ENCODE measurements at regions not wholly inside any gene's neighbourhood (a gene's known extent, or its start where the extent isn't known, plus 50 kb on each side); places are given as distances from the start of the nearest gene placed in this dataset.
"Not testable (repeated sequence)": the region's sequence is repeated elsewhere in the genome, so short reads cannot be mapped to it uniquely, and the experiment has no call there.

GRCh38 chr18:37844209-37844970 lies 278.8 kb upstream of the CELF4 start:
- H3K4me3 Mint-ChIP-seq = no peak overlapping the region
- H3K27me3 Mint-ChIP-seq (ENCODE audit: low read depth in 2 of 2) = no peaks in the 10 kb centered on the region
- Histone ChIP-seq H3K4me3 (ENCODE audit: low read length) (no peak overlapping the region), H3K27me3 (ENCODE audit: control insufficient read depth, insufficient read depth, low read length) (no peaks in the 10 kb centered on the region), H3K36me3 (ENCODE audit: control insufficient read depth, insufficient read depth, low read length) (no peaks in the 10 kb centered on the region), H3K27ac (ENCODE audit: low read length) (no peak overlapping the region), H3K4me1 (ENCODE audit: control insufficient read depth, insufficient read depth, low read length) (no peaks in the 10 kb centered on the region), H3K9me3 (ENCODE audit: control insufficient read depth, insufficient read depth, low read length) (no peaks in the 10 kb centered on the region)
- intact Hi-C loops (cut with micrococcal nuclease) = no loop called here
- DNase-seq = no peak
- H3K4me1 Mint-ChIP-seq = no peaks in the 10 kb centered on the region
- peaks cover 7 to 13% of the 10 kb centered on the region in 2 donors for H3K9me3 Mint-ChIP-seq
- H3K36me3 Mint-ChIP-seq = no peaks in the 10 kb centered on the region
- no peak overlapping the region for H3K27ac Mint-ChIP-seq
- WGBS (ENCODE audit: insufficient coverage) = 87% methylated on average over 10 of the region's 10 CpGs
- ATAC-seq = no peak
- TF ChIP-seq, protein P1, sequence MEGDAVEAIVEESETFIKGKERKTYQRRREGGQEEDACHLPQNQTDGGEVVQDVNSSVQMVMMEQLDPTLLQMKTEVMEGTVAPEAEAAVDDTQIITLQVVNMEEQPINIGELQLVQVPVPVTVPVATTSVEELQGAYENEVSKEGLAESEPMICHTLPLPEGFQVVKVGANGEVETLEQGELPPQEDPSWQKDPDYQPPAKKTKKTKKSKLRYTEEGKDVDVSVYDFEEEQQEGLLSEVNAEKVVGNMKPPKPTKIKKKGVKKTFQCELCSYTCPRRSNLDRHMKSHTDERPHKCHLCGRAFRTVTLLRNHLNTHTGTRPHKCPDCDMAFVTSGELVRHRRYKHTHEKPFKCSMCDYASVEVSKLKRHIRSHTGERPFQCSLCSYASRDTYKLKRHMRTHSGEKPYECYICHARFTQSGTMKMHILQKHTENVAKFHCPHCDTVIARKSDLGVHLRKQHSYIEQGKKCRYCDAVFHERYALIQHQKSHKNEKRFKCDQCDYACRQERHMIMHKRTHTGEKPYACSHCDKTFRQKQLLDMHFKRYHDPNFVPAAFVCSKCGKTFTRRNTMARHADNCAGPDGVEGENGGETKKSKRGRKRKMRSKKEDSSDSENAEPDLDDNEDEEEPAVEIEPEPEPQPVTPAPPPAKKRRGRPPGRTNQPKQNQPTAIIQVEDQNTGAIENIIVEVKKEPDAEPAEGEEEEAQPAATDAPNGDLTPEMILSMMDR (IDR thresholded peaks at IDR 0.05) = no peak

DNA sequence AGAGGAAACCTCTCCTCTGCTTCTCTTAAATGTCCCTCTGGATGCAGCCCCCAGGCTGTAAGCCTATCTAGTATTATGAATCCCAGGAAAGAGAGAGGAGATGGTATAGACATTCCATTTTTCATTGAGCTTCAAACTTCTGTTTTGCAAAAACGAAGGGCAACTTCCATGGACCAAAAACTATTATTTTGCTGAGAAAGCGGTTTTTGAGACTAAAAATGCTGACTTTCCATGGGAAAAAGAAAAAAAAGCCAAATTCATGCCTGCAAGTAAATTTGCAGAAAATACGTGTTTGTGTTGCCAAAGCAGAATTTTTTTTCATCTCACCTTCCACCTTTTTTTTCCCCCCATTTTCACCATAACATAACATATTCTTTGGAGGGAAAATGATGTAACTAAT lies 272.5 kb upstream of the CELF4 start:
- H3K27ac Mint-ChIP-seq = no peak overlapping the region
- no peaks in the 10 kb centered on the region for H3K36me3 ChIP-seq (ENCODE audit: control insufficient read depth, insufficient read depth, low read length)
- H3K4me3 ChIP-seq (ENCODE audit: low read length) = no peak overlapping the region
- no peaks in the 10 kb centered on the region for H3K4me1 Mint-ChIP-seq
- H3K27ac ChIP-seq (ENCODE audit: low read length) = no peak overlapping the region
- no peak overlapping the region for H3K4me3 Mint-ChIP-seq
- no peaks in the 10 kb centered on the region for H3K36me3 Mint-ChIP-seq
- peaks cover 2% of the 10 kb centered on the region for H3K9me3 ChIP-seq (ENCODE audit: control insufficient read depth, insufficient read depth, low read length)
- H3K27me3 ChIP-seq (ENCODE audit: control insufficient read depth, insufficient read depth, low read length) = no peaks in the 10 kb centered on the region
- peaks cover 4 to 9% of the 10 kb centered on the region in 2 donors for H3K9me3 Mint-ChIP-seq
- DNase-seq = no peak
- H3K4me1 ChIP-seq (ENCODE audit: control insufficient read depth, insufficient read depth, low read length) = no peaks in the 10 kb centered on the region
- ATAC-seq = no peak
- TF ChIP-seq, protein P1 (IDR thresholded peaks at IDR 0.05) = no peak
- intact Hi-C loops (cut with micrococcal nuclease) = no loop called here
- WGBS (ENCODE audit: insufficient coverage) = 78% methylated on average over 2 of the region's 3 CpGs
- H3K27me3 Mint-ChIP-seq (ENCODE audit: low read depth in 2 of 2) = no peaks in the 10 kb centered on the region

DNA sequence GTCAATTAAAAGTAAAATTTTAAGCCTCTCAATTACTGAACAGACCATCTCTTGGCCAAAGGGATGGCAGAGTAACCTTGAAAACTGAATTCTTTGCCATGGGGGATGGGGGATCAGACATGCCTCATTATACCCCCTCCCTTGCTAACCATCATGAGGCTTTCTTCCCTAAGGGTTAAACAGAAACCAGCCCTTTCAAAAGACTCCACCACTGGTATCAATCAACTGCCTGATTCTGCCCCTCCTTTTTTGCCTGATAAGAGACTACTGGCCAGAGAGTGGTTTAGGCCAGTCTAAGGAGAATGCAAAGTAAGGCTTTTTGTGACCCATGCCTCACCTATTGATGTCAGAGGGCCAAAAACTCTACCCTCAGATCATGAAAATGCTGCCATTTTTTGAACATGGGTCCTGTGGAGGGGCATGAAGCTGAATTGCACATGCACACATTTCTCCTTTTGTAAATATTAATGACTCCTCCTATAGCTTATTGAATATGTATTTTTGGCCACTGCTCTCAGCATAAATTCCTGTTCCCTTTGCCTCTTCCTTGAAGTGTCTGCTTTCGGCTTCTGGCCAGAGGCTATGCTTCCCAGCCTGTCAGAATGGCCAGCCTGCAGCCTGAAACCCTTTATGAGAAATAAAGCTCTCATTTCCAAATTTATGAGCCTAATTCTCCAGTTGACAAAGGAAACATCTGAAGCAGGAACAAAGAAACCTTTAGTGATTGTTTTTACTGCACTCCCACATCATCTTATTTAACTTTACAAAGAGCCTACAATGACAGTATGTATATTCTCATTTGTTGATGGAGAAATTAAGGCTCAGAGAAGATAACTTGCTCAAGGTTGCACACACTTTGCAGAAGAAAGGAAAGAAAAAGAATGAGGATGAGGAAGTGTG lies 270.7 kb upstream of the CELF4 start:
- H3K27me3 ChIP-seq (ENCODE audit: control insufficient read depth, insufficient read depth, low read length) = no peaks in the 10 kb centered on the region
- no peak overlapping the region for H3K4me3 Mint-ChIP-seq
- no peaks in the 10 kb centered on the region for H3K36me3 ChIP-seq (ENCODE audit: control insufficient read depth, insufficient read depth, low read length)
- no peak for ATAC-seq
- H3K27ac Mint-ChIP-seq = no peak overlapping the region
- intact Hi-C loops (cut with micrococcal nuclease) = no loop called here
- no peak overlapping the region for H3K27ac ChIP-seq (ENCODE audit: low read length)
- TF ChIP-seq, protein P1 (IDR thresholded peaks at IDR 0.05) = no peak
- H3K9me3 Mint-ChIP-seq = peaks cover 8 to 15% of the 10 kb centered on the region in 2 donors
- no peak for DNase-seq
- H3K36me3 Mint-ChIP-seq = no peaks in the 10 kb centered on the region
- no peaks in the 10 kb centered on the region for H3K4me1 Mint-ChIP-seq
- H3K4me1 ChIP-seq (ENCODE audit: control insufficient read depth, insufficient read depth, low read length) = no peaks in the 10 kb centered on the region
- 76% methylated on average over 1 of the region's 1 CpG for WGBS (ENCODE audit: insufficient coverage)
- peaks cover 2% of the 10 kb centered on the region for H3K9me3 ChIP-seq (ENCODE audit: control insufficient read depth, insufficient read depth, low read length)
- no peaks in the 10 kb centered on the region for H3K27me3 Mint-ChIP-seq (ENCODE audit: low read depth in 2 of 2)
- H3K4me3 ChIP-seq (ENCODE audit: low read length) = no peak overlapping the region

- ATAC-seq; H3K27ac Mint-ChIP-seq; H3K27me3 ChIP-seq (ENCODE audit: control insufficient read depth, insufficient read depth, low read length); H3K27ac ChIP-seq (ENCODE audit: low read length); intact Hi-C loops (cut with micrococcal nuclease); DNase-seq; H3K36me3 ChIP-seq (ENCODE audit: control insufficient read depth, insufficient read depth, low read length); H3K4me1 ChIP-seq (ENCODE audit: control insufficient read depth, insufficient read depth, low read length); H3K27me3 Mint-ChIP-seq (ENCODE audit: low read depth in 2 of 2); H3K4me3 ChIP-seq (ENCODE audit: low read length); H3K36me3 Mint-ChIP-seq; H3K9me3 ChIP-seq (ENCODE audit: control insufficient read depth, insufficient read depth, low read length); H3K4me1 Mint-ChIP-seq; H3K4me3 Mint-ChIP-seq: not testable (repeated sequence)
- peaks cover 9 to 11% of the 10 kb centered on the region in 2 donors for H3K9me3 Mint-ChIP-seq
- WGBS (ENCODE audit: insufficient coverage) = 95% methylated on average over 14 of the region's 15 CpGs
These were observed 266.6 kb upstream of the CELF4 start for GRCh38 chr18:37832010-37832695.
